GM21526 (cell line): ENCODE measurements at regions not wholly inside any gene's neighbourhood (a gene's known extent, or its start where the extent isn't known, plus 50 kb on each side); places are given as distances from the start of the nearest gene placed in this dataset.
"Not testable (repeated sequence)": the region's sequence is repeated elsewhere in the genome, so short reads cannot be mapped to it uniquely, and the experiment has no call there.

ENCODE experiments used
- ATAC-seq: cut with Tn5 transposase; IDR thresholded peaks from one replicate; pipeline ENCODE4 v1.9.1; 2021; ENCODE audit warnings: moderate library complexity; ENCODE audit not compliant: unreplicated experiment, low FRiP score

DNA sequence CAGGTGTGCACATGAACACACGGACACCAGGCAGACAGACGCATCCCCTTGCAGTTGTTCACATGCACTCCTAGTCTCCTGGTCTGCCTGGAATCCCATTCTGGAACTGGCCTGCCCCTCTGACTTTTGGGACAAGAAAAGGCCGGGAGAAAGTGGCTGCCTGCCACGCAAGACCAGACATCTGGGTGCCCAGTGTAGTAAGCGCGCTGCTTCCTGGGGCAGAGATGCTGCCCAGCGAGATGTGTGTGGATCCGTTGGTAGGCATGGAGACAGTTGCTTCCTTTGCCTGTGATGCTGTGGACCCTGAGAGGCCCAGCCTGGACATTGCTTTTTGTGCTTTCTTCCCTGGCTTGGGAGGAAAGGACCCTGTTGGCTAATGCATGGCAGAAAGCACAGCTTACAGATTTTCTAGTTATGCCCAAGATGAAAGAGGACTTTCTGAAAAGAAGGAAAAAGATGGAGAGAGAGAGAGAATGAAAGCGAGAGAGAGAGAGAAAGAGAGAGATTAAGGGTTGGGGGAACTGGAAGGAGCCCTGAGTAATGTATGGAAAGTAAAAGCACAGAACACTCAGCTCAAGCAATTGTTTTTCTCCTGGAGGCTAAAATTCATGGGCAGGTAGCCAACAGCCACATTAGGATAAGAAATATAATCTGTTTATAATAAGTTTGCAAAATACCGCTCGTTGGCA is 235.3 kb downstream of the BCL2L11 start:
- not testable (repeated sequence) for ATAC-seq

DNA sequence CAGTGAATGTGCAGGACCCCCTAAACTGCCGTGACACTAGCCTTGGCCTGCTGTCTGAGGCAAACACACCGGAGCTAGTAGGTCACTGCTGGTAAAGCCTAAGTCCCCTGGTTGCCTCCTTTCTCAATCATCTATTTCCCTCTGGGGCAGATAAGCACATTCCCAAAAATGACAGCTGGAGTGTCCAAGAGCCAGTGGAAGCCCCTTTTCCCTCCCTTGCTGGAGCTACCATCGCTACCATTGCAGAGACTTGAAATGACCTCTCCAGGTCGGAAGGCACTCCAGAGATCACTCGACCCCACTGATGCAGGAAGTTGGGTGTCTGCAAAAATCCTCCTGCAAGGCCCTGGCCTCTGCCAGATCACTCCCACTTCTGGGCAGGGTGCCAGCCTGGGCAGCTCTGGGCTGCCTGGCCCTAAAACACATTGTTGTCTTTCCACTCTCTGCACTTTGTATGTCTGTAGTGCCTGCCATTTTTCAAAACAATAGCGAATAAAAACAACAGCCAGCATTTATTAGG is 235.9 kb downstream of the BCL2L11 start:
- ATAC-seq, result not testable (repeated sequence)

DNA sequence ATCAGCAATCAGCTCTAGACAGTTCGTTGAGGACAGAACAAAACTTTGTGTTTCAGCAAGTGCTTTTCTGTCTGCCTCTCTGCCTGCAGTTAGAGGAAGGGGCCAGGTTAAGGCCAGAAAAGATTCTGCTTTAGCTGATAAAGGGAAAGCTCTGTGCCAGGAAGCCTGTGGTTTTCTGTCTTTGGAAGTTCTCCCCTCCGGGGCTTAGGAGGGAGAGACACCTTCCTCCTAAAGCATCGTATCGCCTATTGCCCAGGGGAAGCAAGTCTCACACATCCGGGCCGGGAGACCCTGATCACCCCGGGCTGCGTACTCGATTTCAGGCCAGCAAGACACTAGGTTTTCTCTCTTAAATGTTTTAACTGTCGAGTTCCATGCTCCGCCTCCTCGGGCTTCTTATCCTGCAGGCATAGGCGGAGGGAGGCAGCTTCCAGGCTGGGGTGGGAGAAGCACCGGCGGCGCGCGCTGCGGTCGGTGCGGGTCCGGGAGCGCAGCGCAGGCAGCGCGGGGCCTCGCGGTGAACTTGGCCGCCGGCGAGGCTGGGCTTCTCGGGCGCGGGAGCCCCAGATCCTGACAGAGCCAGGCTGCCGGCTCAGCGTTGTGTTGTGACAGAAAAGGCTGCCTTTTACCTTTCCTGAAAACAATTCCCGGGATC is 245.4 kb downstream of the BCL2L11 start:
- ATAC-seq, result not testable (repeated sequence)

DNA sequence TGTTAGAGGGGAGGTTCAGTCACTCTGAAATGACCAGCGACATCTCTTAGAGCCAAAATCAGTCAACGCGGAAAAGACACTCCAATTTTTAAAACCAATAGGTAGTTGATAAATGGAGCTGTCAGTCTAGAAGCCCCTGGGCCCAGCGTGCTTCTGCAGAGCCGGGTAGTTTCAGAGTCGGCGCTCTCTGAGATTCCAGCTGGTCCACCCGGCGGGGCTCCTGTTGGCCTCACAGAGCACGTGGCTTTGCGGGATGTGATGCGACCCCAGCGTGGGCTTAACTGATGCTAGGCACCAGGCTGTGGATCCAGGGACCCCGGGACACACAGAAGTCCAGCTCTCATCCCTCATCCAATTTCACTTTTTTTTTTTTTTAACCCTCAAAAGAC is 245.9 kb downstream of the BCL2L11 start:
- not testable (repeated sequence) for ATAC-seq

DNA sequence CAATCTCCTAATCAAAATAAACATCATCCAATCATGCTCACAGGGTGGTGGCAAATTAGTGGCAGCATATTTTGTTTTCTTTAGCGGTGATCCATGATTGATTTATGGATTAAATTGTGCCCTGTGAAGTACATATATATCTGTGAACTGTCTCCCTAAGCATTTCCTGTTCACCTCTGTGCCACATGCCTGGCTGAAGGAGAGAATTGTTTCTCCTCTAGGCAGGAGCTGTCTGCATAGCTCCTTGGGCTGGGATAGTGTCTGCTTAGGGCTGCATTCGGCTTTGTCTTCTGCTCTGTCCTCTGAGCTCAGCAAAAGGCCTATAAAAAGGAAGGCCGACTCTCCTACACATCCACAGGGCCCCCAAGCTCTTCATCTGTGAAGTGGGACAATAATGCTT is 246.4 kb downstream of the BCL2L11 start:
- not testable (repeated sequence) for ATAC-seq

DNA sequence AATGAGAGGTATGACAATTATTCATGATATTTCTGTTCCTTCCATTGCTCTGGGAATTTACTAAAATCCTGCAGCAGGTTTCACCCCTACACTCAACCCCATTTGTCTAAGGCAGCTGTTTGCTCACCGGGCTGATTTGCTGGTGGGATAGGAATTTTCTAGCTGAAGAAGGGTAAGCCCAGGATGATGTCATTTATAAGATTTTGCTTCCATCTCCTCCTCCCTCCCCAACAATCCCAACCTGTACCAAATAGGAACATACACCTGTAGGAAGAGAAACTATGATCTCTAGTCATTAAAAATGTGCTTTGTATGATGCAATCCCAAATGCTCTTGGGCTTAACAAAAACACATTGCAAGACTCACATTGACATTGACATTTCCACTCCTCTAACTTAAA is 247.2 kb downstream of the BCL2L11 start:
- ATAC-seq, result not testable (repeated sequence)

DNA sequence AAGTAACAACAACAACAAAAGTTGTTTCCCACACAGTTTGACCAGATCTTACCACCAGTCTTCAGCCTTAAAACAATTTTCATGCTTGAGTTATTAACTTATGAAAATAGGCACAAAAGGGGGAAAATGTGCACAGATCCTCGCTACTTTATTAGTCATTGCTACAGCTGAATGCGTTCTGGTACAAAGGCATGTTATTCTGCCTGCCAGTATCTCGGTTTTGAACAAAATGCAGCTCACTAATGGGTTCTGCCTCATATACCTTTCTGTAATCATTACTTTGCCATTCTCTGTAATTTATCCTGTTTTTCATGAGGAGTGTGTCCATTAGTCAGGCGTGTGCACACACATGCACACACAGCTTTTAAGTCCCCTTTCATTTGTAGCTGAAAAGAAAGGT is 247.6 kb downstream of the BCL2L11 start:
- not testable (repeated sequence) for ATAC-seq

DNA sequence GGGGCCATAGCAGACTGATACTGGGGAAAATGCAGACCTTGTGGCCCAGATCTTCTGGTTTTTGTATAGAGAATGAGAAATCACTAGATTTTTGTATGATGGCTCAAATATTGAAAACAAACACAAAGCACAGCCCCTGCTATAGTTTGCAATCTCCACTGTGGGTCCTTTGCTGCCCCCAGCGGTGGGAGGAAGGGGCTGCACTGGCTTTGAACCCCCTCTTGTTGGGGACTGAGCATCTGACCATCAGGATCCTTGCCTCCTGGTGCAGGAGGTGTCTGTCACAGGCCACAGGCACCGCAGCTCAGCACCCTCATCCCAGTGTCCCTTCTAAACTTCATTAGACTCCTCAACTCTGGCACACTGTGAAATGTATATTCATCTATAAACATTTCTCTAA is 252.3 kb downstream of the BCL2L11 start:
- not testable (repeated sequence) for ATAC-seq

DNA sequence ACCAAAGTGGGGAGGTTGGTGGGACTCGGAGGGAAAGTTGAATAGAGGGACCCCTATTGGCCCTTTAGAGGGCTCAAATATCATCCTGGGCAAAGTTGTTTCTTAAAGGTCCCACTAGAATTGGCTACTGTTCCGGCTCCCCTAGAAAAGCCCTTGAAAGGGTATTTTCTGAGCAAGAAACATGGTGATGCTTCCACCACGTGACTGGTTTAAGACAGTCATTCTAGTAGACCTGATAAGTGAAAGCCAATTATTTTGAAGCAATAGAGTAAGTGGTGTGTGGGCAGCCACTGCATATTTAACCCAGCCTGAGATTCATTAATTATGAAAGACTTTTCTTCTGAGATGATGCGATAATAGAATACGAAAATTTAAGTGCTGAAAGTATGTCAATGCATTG is 253.3 kb downstream of the BCL2L11 start:
- not testable (repeated sequence) for ATAC-seq

DNA sequence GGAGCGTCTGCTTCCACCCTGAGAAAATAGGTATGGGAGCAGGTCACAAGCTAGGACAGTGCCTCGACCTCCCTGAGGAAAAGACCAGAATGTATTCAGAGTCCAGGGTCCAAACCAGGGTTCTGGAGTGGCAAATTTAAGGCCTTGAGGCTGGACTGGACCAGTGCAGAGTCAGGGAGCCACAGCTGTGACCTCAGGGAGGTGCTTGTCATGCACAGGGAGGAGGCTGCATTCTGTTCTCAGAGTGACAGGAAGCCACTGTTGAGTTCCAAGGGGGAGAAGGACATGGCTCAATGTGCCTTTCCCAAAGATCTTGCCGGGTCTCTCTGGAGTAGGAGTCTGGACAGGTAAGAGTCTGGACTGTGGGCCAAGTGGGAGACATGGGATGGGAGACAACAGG is 254.0 kb downstream of the BCL2L11 start:
- not testable (repeated sequence) for ATAC-seq

DNA sequence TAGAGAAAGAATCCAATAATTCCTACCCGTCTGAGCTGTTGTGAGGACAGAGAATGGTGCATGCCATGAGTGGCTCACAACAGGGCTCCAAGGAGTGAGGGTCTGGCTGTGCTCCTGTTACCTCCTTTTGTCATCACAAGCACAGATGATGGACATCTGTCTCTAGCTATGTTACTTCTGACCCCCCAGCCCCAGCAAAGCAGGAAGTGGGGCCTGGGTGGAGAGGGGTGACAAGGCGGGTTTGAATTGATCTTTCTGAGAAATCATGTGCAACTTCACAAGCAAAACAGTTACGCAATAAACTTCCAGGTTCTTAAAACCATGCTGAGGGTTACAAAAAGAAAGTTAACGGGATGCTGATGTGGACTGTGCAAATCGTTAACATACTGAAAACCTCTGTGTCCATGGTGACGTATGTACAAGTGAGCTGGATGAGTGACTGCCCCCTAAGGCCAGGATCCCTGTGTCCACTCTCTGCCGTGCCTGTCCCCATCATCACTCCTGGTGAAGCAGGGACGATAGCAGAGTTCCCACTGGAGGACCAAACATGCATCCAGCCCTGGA is 254.7 kb downstream of the BCL2L11 start:
- not testable (repeated sequence) for ATAC-seq

DNA sequence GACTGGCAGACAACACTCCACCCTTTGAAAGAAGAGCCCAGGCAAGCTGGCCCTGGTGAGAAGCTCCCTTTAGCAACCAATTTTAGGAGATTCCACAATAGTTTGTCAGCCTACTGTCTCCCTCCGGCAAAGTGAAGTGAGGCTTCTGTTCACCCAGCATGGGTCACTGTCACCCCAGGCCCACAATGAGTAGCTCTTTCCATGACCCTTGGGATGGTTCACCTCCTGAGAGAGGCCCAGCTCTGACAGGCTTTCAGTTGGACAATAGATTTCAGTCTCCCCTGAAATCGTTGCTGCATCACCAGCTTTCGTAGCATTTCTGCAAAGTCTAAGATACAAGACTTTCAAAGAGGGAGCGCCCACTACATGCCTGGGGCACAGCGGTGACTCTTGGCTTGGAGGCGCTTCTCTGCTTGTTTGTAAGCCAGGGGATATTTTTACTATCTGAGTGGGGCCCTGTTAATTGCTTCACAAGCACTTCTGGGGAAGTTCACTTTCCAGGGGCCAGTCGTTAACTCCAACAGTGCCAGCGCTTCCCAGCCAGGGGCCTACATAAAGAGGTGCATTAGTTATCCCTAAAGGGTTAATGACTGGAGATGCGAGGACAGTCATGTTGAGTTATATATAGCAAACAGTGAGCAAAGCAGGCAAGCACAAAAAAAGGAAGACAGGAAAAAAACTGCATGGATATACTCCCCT is 255.7 kb downstream of the BCL2L11 start:
- ATAC-seq, result not testable (repeated sequence)

DNA sequence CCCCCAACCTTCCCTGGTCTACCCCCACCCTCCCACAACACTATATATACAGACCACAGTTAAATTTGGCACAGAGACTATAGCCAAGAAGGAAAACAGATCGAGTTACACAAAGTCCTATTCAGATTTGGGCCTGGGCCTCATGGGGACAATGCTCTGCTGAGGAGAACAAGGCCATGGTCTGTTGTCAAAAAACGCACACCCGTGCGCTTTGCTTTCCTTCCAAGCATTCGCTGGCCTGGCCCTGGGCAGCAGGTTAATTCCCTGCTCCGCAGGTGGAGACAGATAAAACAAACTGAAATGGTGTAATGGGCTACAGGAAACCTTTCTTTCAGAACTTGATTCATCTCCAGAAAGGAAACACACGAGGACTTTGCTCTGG is 256.2 kb downstream of the BCL2L11 start:
- ATAC-seq, result not testable (repeated sequence)

DNA sequence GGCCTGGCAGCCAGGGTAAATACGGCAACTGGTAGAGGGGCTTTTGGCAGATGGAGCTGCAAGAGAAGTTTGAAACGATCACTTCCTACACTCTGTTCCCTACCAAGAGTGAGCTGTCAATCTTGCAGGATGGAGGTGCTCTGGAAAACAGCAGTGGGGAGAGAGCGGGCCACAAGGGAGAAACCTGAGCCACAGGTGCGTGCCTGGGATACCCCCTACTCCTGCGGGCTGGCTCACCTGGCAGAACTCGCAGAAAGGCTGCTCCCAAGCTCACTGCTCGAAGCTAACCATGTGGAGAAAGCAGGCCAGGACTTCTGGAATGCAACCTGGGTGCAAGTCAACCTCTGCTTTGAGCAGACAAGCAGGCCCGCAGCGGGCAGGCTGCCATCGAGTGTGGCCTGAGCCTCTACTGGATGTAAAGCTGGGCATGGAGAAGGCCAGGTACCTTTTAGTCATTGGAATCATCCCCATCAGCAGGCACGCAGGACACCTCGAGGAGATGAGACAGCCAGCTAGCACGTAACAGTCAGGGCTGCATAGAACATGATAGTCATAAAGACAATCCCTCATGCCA is 256.8 kb downstream of the BCL2L11 start:
- not testable (repeated sequence) for ATAC-seq

DNA sequence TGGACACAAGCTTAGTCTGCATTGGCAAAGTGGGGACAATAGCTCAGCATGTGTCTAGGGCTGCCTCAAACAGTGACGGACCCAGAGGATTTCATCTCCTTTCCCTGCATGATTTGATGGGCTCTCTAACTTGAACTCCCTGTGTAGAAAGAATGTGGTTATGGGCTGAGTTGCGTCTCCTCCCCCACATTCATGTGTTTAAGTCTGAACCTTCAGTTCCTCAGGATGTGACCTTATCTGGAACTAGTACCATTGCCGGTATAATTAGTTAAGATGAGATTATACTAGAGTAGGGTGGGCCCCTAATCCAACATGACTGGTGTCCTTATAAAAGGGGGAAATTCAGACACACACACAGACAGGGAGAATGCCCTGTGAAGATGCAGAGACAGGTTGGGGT is 257.6 kb downstream of the BCL2L11 start:
- ATAC-seq, result not testable (repeated sequence)

DNA sequence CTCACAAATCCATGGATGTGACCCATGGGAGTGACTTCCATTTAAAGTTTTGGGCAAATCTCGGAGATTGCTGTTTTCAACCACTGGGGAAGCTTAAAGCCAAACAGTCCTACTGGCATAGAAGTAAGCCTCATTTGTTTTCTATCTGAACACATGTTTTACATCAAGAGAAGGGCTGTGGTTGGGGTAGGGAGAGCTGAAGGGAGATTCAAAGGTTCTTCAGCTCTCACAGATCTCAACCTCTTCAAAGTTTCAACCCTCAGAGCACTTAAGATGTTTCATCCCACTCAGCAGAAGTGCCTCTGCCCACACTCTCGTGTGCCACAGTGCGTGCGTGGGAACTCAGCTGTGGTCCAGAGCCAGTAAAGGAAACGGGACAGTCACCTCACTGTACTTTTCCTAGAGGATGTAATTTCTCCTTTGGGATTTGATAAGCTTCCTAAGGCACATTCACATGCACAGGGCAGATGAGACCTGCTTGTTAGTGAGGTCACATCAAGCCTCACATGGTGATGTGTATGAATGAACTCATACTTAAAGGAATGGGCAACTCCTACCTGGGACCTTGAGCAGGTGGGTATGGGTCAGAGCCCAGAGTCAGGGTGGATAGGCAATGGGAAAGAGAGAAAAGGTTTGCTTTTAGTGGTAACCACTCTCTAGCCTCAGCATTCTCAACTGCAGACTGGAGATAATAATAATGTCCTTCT is 260.2 kb downstream of the BCL2L11 start:
- ATAC-seq, result not testable (repeated sequence)

DNA sequence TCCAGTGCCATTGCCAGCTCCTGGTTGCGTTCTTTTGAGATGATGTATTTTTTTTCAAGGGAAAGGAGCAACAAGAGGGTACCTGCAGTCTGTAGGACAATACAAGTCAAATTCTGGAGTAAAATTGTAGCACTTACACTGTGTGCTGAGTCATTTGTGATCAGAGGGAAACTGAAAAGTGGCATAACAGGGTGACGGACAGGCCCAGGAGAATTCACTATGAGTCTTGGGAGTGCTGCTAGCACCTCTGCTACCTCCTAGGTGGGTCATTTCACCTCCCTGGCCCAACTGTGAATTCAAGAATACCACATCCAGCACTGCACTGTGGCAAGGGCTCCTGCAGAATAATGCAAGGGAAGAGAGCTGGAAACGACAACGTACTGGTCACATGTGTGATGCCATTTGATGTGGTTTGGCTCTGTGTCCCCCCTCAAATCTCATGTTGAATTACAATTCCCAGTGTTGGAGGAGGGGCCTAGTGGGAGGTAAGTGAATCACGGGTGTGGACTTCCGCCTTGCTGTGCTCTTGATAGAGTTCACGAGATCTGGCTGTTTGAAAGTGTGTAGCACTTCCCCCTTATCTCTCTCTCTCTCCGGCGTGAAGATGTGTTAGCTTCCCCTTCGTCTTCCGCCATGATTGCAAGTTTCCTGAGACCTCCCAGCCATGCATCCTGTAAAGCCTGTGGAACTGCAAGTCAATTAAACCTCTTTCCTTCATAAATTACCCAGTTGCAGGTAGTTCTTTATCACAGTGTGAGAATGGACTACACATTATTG is 261.0 kb downstream of the BCL2L11 start:
- ATAC-seq, result not testable (repeated sequence)

DNA sequence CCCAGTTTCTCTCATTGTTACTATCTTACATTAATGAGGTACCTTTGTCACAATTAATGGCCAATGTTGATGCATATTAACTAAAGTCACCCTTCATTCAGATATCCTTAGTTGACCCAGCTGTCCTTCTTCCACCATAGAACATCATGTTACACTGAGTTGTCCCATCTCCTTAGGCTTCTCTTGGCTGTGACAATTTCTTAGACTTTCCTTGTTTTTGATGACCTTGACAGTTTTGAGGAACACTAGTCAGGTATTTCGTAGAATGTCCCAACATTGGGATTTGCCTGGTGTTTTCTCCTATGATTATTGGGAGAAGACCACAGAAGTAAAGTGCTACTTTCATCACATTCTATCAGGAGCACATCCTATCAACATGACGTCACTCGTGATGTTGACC is 261.8 kb downstream of the BCL2L11 start:
- not testable (repeated sequence) for ATAC-seq

DNA sequence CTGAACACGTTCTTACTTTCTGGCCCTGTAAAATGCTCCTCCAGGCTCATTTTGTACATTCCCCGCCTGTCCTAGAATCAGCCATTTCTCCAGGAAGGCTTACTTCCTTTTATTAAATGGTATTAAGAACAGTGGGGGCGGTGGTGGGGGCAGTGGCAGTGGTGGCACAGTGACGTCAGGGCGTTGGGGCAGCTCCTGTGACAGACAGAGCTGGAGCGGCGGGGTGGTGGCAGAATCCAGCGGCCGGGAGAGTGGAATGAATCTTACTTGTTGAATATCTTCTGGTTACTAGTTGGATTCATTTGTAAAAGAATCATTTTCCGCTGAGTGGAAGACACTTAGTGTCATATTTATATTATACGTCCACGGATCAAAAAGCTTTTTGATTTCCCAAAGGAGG is 262.6 kb downstream of the BCL2L11 start:
- not testable (repeated sequence) for ATAC-seq
